ENCODE measurements at regions not wholly inside any gene's neighbourhood (a gene's known extent, or its start where the extent isn't known, plus 50 kb on each side); places are given as distances from the start of the nearest gene placed in this dataset.
A peak's percentile ranks its signal among the peaks of the same experiment; 100 is the strongest.

DNA sequence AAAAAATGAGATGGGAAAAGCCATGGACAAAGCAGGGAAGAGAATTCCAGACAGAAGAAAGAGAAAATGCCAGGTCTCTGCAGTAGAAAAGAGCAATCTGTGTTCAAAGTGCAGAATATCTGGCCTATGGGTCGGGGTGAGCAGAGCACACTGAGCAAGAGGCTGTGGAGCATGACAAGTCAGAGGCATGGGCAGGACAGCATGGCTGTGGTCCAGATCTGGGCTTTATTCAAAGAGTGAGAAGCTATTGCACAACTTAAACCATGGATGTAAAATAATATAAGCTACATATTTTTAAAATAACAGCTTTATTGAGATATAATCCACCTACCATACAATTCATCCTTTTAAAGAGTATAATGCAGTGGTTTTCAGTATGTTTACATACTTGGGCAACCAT lies 133.1 kb upstream of the SPDL1 start:
- no peak for DNase-seq (ENCODE audit: low read depth, low spot score)

DNA sequence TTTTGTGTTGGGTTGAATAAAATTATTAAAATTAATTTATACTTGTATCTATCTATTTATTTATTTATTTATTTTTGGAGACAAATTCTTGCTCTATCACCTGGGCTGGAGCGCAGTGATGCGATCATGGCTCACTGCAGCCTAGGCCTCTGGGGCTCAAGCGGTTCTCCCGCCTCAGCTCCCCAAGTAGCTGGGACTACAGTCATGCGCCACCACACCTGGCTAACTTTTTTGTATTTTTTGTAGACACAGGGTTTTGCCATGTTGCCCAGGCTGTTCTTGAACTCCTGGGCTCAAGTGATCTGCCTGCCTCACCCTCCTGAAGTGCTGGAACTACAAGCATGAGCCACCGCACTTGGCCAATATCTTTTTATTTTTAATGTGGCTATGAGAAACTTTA lies 134.7 kb upstream of the SPDL1 start:
- DNase-seq (ENCODE audit: low read depth, low spot score): no peak

DNA sequence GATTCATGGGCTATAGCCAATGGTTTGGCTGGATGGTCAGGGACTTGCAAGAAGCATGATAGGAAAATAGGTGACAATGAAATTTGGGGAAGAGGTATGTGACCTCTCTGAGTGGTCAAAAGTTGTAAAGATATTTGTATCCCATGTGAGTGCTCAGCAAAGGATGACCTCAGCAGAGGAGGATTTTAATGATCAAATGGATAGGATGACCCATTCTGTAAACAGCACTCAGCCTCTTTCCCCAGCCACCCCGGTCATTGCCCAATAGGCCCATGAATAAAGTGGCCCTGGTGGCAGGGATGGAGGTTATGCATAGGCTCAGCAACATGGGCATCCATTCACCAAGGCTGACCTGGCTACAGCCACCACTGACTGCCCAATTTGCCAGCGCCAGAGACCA lies 138.4 kb upstream of the SPDL1 start:
- DNase-seq (ENCODE audit: low read depth, low spot score): no peak

DNA sequence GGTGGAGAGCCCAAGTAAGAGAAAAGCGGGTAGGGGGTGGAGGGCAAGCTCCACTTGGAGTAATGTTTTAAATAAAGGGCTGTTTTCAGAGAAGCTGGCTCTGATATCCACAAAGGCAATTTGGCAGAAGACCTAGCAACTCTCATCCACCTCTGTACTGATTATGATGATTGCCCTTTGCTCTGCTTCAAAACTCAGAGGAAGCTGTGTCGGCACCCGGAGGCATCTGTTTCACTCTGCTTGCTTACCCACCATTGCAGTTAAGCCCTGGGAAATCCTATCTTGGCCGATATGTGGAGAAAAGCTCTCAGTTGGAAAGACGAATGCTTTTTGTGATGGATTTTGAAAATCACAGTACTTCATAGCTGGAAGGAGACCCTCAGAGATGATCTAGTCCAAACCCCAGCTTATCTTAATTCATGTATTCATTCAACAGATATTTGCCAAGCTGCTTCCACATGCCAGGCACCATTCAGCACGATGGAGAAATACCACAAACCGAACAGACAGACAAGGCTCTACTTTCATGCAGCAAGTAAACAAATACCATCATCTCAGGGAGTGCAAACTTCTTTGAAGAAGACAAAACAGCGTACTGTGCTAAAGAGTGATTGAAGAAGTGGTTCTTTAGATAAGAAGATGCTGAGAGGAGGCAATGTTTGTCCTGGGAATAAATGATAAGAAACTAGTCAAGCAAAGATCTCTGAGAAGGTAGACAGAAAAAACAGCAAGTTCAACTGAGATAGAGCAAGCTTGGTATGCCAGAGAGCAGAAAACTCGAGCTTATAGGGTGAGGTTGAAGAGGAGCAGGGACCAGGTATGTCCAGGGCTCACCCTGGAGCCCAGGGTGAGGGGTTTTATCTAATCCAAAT lies 140.4 kb upstream of the SPDL1 start:
- DNase-seq (ENCODE audit: low read depth, low spot score): no peak

DNA sequence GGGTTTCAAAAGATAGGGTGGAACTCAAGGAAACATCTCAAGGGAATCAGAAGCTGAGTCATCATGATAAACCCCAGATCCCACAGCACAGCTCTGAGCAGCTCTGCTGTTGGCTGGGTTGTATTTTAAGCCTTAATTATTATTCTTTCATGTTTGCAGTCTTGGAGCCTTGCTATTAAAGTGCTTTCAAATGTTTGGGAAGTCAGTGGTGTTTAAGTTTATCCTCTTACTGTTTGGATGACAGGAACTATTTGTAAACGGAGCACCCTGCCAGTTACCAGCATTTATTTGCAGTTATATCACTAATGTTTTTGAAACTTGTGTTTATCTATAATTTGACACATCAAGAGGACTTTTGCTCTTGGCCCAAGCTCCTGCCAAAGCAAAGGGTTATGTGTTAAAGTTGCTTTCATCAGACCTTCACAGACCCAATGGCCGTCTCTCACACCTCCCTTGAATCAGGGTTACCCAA lies 141.1 kb upstream of the SPDL1 start:
- no peak for DNase-seq (ENCODE audit: low read depth, low spot score)

DNA sequence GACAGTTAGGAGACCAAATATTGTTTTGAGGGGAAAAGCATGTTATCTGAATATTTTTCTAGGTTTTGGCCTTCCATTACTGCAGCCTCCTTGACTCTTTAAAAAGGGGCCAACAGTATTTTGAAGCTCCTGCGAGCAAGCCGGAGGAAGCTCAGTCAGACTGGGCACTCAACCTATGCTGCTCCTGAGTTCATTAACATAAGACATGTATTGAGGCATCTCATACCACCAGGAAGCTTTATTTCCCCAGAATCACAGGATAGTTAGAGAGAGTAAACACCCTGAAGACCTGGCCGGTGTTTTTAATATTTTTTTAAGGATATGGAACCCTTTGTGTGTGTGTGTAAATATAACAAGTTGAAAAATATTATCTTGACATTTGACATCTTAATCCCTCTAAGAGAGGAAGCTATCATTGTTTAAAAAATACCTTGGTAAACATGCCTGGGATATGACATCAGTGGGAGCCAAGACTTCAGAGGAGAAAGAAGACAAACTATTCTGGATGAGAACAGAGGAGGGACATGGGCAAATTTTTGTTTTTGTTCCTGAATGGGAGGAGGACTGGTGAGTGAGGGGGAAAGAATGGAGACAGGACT lies 139.3 kb upstream of the SLIT3 start:
- DNase-seq (ENCODE audit: low read depth, low spot score): no peak

DNA sequence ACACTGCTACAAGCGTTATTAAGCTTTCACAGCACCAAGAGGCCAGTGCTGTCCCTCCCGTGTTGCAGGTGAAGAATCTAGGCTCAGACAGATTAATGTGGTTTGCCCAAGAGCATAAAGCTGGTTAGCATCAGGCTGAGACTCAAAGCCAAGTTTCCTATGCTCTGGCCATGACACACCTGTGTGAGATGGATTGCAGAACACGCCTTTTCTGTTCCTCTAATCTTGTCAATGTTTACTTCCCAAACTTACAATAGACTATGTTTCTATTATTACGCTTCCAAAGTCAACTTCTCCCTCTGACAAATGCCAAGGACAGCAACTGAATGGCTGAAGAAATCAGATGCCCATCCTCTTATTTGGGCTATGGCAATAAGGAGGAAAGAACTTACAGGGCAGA lies 138.4 kb upstream of the SLIT3 start:
- DNase-seq (ENCODE audit: low read depth, low spot score): no peak

DNA sequence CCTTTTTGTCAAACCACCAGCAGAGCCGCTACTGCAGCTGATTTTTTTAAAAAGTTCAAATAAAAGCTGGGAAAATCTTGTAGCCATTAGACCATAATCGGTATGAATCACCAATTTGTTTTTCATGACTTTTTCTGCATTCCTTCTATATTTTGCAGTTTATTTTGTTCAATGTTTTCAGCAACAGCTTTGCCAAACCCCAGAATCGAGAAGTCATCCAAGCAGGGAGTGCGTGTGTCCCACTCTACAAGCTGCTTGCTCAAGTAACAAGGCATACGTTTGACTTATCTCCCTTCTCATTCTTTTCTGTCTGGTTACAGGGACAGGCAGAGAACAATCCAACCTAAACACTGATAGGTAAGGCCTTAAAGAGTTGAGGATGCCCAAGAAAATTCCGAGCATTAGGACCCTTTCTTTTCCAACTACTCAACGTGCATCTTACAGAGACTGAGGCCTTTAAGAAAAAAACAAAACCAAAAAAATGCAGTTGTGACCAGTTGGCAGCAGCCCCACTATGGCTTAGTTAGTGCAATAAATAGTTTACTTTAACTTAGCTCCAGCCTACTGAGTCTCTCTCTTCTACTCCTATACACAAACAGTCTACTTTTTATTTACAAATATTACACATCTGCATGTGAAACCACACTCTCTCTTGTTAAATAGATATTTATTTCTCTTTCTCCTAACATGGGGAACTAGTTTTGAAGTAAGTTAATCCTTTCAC lies 134.7 kb upstream of the SLIT3 start:
- no peak for DNase-seq (ENCODE audit: low read depth, low spot score)

DNA sequence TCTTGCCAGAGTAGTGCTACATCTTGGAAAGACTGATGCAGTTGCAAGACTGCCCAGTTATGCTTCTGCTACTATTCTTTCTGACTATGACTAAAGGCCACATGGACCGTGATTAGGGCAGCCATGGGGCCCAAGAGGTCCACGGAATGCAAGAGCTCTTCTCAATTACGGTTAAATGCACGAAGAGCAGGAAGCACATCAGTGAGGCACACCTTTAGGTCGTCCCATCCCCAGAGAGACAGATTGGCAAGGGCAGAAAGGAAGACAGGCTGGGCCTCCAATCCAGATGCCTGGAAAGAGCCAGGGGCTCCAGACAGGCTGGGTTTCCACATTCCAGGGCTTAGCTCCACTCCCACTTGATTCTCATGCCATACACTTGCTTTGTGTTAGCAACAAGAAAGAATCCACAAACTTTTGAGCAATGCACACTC lies 132.3 kb upstream of the SLIT3 start:
- DNase-seq (ENCODE audit: low read depth, low spot score): peak; percentile 37

DNA sequence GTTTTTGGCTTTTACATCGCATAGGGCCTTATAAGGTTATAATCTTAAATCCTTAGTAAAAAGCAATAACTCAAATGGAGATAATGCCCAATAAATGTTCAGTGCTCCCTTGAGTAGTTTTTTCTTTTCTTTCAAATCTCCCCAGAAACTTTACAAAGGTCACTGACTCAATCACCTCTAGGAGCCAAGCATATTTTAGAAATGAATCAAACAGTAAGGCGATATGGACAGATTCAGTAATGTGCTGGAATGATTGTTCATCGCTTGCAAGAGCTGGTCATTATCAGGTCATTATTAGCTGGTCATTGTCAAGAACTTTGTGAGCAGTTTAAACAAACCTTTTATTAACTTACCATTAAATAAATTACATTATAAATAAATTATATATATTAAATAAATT lies 130.4 kb upstream of the SLIT3 start:
- DNase-seq (ENCODE audit: low read depth, low spot score): no peak

DNA sequence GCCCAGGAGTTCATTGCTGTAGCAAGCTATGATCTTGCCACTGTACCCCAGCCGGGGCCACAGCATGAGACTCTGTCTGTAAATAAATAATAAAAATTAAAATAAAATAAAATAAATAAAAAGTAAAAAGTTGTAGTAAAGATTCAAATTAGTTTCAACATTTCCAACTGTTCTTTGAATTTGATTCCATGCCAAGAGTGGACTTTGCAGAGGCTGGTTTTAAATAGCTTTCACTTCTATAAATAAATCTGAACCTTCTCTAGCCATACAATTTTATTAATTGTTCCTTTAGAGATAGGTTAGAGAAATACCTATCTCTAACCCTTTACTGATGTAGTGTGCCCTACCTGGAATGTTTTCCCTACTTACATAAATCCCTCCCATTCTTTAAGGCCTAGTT lies 129.7 kb upstream of the SLIT3 start:
- no peak for DNase-seq (ENCODE audit: low read depth, low spot score)

DNA sequence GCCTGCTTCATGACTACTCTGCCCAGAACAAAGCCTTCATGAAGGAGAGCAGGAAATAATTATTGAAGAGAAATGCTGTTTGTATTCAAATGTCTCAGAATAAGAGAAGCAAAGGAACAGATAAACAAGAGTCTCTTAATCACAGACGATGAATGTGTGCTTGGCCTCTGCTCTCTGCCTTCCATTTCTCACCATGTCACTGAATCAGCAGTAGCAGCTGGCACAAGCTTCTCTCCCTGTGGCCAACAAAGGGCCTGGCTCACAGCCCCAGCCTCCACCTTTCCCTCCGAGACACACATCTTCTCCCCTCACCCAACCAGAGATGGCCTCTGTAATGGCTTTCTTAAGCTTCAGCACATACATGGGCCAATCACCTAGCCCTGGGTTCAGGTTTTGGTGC lies 128.1 kb upstream of the SLIT3 start:
- peak; percentile 34 for DNase-seq (ENCODE audit: low read depth, low spot score)

DNA sequence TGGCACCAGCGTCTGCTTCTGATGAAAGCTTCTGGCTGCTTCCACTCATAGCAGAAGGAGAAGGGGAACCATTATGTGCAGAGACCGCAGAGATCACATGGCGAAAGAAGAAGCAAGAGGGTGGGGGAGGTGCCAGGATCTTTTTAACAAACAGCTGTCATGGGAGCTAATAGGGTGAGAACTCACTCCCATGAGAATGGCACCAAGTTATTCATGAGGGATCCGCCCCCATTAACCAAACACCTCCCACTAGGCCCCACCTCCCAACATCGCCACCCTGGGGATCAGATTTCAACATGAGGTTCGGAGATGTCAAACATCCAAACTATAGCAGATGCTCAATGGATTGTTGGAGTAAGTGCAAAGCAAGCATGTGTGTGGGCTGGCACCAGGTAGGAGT lies 125.8 kb upstream of the SLIT3 start:
- no peak for DNase-seq (ENCODE audit: low read depth, low spot score)

DNA sequence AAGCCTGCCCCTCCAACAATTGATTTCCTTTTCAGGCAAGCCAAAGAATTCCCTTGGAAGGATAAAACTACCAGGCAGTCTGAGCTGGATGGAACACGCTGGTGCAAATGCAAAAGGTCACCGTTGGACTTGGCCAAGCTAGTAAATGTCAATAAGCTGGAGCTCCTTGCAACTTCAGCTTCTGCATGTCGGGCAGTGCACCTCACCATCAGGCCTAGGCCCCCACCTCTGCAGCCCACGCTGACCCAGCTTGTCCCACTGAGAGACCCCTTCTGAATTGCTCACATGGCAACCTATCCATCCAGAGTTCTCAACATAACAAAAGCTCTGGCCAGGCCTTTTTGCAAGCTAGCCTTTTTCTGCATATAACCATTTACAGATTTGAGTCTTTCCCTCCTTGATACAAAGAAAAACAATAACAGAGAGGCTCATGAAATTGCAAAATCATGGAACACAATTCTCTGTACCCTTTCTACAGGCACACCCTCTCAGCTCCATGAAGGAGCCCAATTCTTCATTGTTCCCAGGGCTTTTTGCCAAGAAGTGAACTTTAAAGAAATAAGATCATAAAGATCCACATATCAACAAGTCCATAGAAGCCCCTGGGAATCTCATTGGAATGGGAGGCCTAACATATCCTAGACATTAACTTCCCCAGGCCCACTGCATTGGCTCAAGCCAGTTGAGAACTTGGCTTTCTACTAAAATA lies 123.9 kb upstream of the SLIT3 start:
- DNase-seq (ENCODE audit: low read depth, low spot score): no peak

DNA sequence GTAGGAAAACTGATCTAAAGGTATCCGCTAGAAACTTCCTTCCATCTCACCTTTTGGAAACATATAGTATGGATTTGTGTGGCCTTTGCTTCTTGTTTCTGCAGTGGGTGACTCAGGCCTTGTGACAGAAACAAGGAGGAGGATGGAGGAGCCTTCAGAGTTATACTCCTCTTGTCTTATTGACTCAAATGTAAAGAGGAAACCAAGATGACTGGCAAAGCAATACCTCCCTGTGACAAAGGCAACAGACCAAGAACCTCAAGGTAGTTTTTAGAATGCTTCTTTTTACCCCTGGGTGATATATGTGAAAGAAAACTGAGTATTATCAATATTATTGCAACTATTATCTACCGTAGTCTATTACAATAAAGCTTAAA lies 123.3 kb upstream of the SLIT3 start:
- DNase-seq (ENCODE audit: low read depth, low spot score): no peak

DNA sequence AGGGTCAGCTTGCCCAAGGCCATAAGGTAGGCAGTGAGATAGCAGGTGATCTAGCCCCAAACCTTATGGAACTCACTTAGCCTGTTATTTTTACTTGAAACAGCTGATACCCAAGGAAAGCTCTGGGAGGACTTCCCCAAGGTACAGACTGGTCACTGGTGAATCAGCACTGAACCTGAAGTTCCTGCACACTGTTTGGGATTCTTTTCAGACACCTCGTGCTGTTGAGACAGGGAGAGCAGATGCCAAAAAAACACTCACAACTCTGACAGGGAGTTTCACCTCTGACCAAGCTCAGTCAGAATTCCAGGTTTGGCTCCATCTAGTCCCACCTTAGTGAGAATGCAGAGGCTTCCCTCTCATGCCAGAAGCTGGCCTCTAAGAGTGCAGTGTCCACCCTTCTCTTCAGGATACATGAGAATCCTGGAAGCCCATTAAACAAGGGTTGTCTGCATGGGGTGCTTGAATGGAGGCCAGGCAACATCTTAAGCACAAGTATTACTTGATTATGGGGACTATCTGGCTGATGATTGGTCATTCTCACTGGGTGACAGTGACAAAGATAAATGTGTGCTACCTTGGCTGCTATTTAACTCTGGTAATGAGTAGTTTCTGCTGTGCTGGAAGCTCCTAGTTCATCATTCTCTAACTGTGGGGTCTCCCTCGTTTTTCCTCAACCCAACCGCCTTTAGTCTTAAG lies 122.8 kb upstream of the SLIT3 start:
- DNase-seq (ENCODE audit: low read depth, low spot score): no peak

DNA sequence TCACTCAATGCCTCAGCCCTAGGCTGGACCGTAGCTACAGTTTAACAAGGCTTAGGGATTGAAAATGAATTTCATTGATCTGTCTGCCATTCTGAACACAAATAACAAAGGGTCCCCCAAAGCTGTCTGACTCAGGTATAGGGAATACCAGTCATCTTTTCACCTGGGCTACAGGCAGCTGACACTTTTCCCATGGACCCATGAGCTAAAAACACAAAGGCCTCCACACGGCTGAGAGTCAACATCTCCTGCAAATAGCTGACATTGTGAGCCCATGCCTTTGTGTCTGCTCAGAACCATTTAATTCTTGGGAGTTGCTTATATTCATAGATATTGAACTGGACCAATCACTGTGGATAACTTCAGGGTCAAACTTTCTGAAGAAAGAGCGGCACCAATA lies 121.1 kb upstream of the SLIT3 start:
- no peak for DNase-seq (ENCODE audit: low read depth, low spot score)

DNA sequence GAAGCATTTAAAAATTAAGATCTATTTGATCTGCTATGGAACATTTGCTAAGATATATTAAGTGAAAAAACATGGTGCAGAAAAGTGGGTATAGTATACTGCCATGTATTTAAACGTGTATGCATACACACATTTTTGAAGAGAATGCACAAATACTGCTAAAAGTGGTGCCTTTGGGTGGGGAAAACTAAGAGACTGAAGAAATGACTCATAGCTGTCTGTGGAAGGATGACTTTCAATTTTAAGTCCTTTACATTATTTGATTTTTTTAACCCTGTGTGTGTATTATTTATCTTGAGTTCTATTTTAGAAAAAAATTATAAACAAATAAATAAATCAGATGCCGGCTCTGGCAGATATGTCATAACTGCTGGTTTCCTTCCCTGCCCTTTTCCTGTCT lies 120.7 kb upstream of the SLIT3 start:
- DNase-seq (ENCODE audit: low read depth, low spot score): no peak

DNA sequence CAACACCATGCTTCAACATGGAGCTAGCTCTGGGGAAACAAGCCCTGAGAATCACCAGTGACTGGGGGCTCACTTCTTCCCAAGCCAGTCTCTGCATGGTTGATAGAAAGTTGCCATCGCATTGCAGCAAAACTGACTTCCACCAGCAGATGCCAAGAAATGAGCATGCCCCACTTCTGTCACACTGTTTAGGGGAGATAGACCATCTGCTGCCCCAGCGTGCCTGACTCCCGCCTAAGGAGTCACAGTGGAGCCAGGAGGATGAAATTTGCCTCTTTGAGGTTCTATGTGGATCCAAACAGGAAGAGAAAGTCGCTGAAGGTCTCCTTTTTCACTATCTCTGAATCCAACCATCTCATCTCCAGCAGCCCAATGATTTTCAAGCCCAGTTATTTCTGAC lies 116.7 kb upstream of the SLIT3 start:
- DNase-seq (ENCODE audit: low read depth, low spot score): no peak

DNA sequence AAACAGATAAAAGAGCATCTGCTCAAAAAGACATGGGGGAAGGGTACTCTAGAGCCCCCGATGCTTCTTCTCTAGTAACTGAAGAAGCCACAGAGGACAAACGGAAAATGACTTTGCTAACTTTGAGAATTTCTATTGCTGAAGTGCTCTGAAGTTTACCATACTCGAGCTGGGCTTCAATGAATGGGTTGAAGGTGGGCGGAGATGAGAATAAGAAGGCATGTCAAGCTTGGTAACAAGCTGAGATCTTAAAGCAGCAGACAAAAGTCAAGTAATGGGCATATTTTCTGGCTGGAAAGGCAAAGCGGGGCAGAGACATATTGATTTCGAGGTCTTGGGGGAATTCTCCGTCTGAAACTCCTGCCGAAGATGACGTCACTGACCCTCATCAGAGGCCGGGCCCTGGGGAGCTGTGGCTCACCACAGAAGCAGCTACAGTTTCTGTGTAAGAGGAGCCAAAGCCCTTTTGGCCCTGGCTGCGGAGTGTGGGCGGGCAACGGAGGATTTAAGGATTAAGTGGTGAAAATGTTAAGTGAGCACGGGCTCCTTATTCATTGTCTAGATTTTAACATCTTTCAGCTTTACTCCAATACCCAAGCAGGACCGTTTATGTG lies 115.8 kb upstream of the SLIT3 start:
- DNase-seq (ENCODE audit: low read depth, low spot score): peak; percentile 87

DNA sequence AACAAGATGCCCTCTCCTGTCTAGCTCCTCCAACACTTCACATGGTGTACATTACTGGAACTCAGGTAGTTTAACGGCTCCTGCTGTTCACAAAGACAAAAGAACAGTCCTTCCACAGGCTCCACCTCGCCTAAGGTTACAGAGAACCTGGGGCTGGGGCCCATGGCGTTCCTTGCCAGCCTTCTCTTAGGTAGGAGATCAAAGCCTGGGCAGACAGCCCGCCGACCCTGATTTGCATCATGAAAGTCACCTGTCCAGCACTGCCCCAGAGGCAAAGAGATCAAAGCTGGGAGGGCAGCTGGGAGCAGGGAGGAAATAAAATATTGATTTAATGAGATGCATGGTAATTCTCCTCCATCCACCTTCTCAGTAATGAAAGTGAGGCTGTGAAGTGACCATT lies 115.0 kb upstream of the SLIT3 start:
- no peak for DNase-seq (ENCODE audit: low read depth, low spot score)

Data from astrocyte of the hippocampus (primary cell).